ENCODE measurements at regions not wholly inside any gene's neighbourhood (a gene's known extent, or its start where the extent isn't known, plus 50 kb on each side); places are given as distances from the start of the nearest gene placed in this dataset.

GRCh38 chr7:106807474-106807873 is 57.6 kb upstream of the PIK3CG start:
- no peak for DNase-seq (ENCODE audit: low read depth, low spot score)
- Histone ChIP-seq H3K4me3 (ENCODE audit: low read length) (no peak overlapping the region), H3K27me3 (ENCODE audit: control insufficient read depth, insufficient read depth, low read length) (no peaks in the 10 kb centered on the region), H3K9me3 (ENCODE audit: control insufficient read depth, insufficient read depth, low read length) (no peaks in the 10 kb centered on the region), H3K27ac (ENCODE audit: low read length) (no peak overlapping the region), H3K36me3 (ENCODE audit: control insufficient read depth, insufficient read depth, low read length) (no peaks in the 10 kb centered on the region), H3K4me1 (ENCODE audit: control insufficient read depth, insufficient read depth, low read length) (no peaks in the 10 kb centered on the region)
- no CpG with 5 or more reads among the region's 4 CpGs for WGBS (ENCODE audit: insufficient coverage, insufficient read length)

GRCh38 chr7:106808967-106809635 is 56.0 kb upstream of the PIK3CG start:
- WGBS (ENCODE audit: insufficient coverage, insufficient read length) = no CpG with 5 or more reads among the region's 9 CpGs
- Histone ChIP-seq H3K9me3 (ENCODE audit: control insufficient read depth, insufficient read depth, low read length) (no peaks in the 10 kb centered on the region), H3K36me3 (ENCODE audit: control insufficient read depth, insufficient read depth, low read length) (no peaks in the 10 kb centered on the region), H3K4me3 (ENCODE audit: low read length) (no peak overlapping the region), H3K27me3 (ENCODE audit: control insufficient read depth, insufficient read depth, low read length) (no peaks in the 10 kb centered on the region), H3K27ac (ENCODE audit: low read length) (no peak overlapping the region), H3K4me1 (ENCODE audit: control insufficient read depth, insufficient read depth, low read length) (no peaks in the 10 kb centered on the region)
- no peak for DNase-seq (ENCODE audit: low read depth, low spot score)

- no peaks in the 10 kb centered on the region for H3K9me3 ChIP-seq (ENCODE audit: control insufficient read depth, insufficient read depth, low read length)
- no peak overlapping the region for H3K27ac ChIP-seq (ENCODE audit: low read length)
- DNase-seq (ENCODE audit: low read depth, low spot score) = no peak
- no peaks in the 10 kb centered on the region for H3K4me1 ChIP-seq (ENCODE audit: control insufficient read depth, insufficient read depth, low read length)
- H3K36me3 ChIP-seq (ENCODE audit: control insufficient read depth, insufficient read depth, low read length) = no peaks in the 10 kb centered on the region
- no peaks in the 10 kb centered on the region for H3K27me3 ChIP-seq (ENCODE audit: control insufficient read depth, insufficient read depth, low read length)
- no peak overlapping the region for H3K4me3 ChIP-seq (ENCODE audit: low read length)
- WGBS (ENCODE audit: insufficient coverage, insufficient read length) = no CpG with 5 or more reads among the region's 3 CpGs
Observed at GRCh38 chr7:106811472-106811871, 53.6 kb upstream of the PIK3CG start.

- Histone ChIP-seq H3K27ac (ENCODE audit: low read length) (no peak overlapping the region), H3K9me3 (ENCODE audit: control insufficient read depth, insufficient read depth, low read length) (no peaks in the 10 kb centered on the region), H3K4me3 (ENCODE audit: low read length) (no peak overlapping the region), H3K27me3 (ENCODE audit: control insufficient read depth, insufficient read depth, low read length) (no peaks in the 10 kb centered on the region), H3K4me1 (ENCODE audit: control insufficient read depth, insufficient read depth, low read length) (no peaks in the 10 kb centered on the region), H3K36me3 (ENCODE audit: control insufficient read depth, insufficient read depth, low read length) (no peaks in the 10 kb centered on the region)
- WGBS (ENCODE audit: insufficient coverage, insufficient read length) = no CpG with 5 or more reads among the region's 4 CpGs
- DNase-seq (ENCODE audit: low read depth, low spot score) = no peak
Observed at GRCh38 chr7:106812027-106812643, 52.9 kb upstream of the PIK3CG start.

GRCh38 chr7:106813705-106814305 is 51.3 kb upstream of the PIK3CG start:
- H3K4me3 ChIP-seq (ENCODE audit: low read length) = no peak overlapping the region
- H3K27me3 ChIP-seq (ENCODE audit: control insufficient read depth, insufficient read depth, low read length) = no peaks in the 10 kb centered on the region
- no peaks in the 10 kb centered on the region for H3K36me3 ChIP-seq (ENCODE audit: control insufficient read depth, insufficient read depth, low read length)
- no peaks in the 10 kb centered on the region for H3K4me1 ChIP-seq (ENCODE audit: control insufficient read depth, insufficient read depth, low read length)
- no CpG with 5 or more reads among the region's 6 CpGs for WGBS (ENCODE audit: insufficient coverage, insufficient read length)
- no peak for DNase-seq (ENCODE audit: low read depth, low spot score)
- no peak overlapping the region for H3K27ac ChIP-seq (ENCODE audit: low read length)
- no peaks in the 10 kb centered on the region for H3K9me3 ChIP-seq (ENCODE audit: control insufficient read depth, insufficient read depth, low read length)

GRCh38 chr7:106814887-106815286 is 50.2 kb upstream of the PIK3CG start:
- H3K27ac ChIP-seq (ENCODE audit: low read length) = no peak overlapping the region
- no peaks in the 10 kb centered on the region for H3K9me3 ChIP-seq (ENCODE audit: control insufficient read depth, insufficient read depth, low read length)
- no CpG with 5 or more reads among the region's 7 CpGs for WGBS (ENCODE audit: insufficient coverage, insufficient read length)
- H3K4me3 ChIP-seq (ENCODE audit: low read length) = no peak overlapping the region
- H3K4me1 ChIP-seq (ENCODE audit: control insufficient read depth, insufficient read depth, low read length) = no peaks in the 10 kb centered on the region
- DNase-seq (ENCODE audit: low read depth, low spot score) = no peak
- H3K36me3 ChIP-seq (ENCODE audit: control insufficient read depth, insufficient read depth, low read length) = no peaks in the 10 kb centered on the region
- no peaks in the 10 kb centered on the region for H3K27me3 ChIP-seq (ENCODE audit: control insufficient read depth, insufficient read depth, low read length)

Measured in iPS DF 6.9 (cell line).